ENCODE measurements at regions not wholly inside any gene's neighbourhood (a gene's known extent, or its start where the extent isn't known, plus 50 kb on each side); places are given as distances from the start of the nearest gene placed in this dataset.
"Not testable (repeated sequence)": the region's sequence is repeated elsewhere in the genome, so short reads cannot be mapped to it uniquely, and the experiment has no call there.

GRCh38 chr5:102688581-102689342, 66.3 kb upstream of the PAM start:
- not testable (repeated sequence) for DNase-seq (ENCODE audit: low spot score); H3K36me3 ChIP-seq (ENCODE audit: insufficient read depth); H3K4me3 Mint-ChIP-seq; H3K4me3 ChIP-seq; H3K4me2 ChIP-seq; H3K27me3 Mint-ChIP-seq (ENCODE audit: insufficient read depth, low read depth, poor library complexity); H3K79me2 ChIP-seq (replicated peaks; ENCODE audit: insufficient read depth); H3K27ac Mint-ChIP-seq; H3F3A ChIP-seq (replicated peaks; ENCODE audit: low read depth); H3K4me1 ChIP-seq (ENCODE audit: insufficient read depth); H2AFZ ChIP-seq; H3K9me2 ChIP-seq (ENCODE audit: insufficient read depth); ATAC-seq; H4K20me1 ChIP-seq (replicated peaks; ENCODE audit: insufficient read depth); H3K27ac ChIP-seq (ENCODE audit: low read depth); H3K27me3 ChIP-seq (ENCODE audit: insufficient read depth); H3K4me1 Mint-ChIP-seq
- peaks cover 23% of the 10 kb centered on the region for H3K36me3 Mint-ChIP-seq (ENCODE audit: low read depth)
- H3K9me3 Mint-ChIP-seq, result peaks cover 43% of the 10 kb centered on the region

DNA sequence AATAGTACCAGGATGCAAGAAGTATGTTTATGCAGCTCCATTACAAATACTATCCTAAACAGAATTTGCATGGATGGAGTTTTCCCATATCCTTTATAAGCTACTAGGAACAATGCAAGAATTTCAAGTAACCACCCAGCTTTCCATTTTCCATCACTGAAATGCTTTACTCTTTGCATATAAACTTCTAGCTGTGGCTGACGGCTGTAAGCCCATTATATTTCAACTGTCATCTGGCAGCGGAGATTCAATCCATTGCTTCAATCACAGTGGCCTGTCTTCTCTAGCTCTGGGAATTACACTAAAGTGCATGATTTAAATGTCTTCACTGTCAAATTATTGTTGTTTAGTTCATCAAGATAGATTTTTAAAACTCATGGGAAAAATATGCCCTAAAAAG, 64.2 kb upstream of the PAM start:
- no peaks in the 10 kb centered on the region for H3K27me3 Mint-ChIP-seq (ENCODE audit: insufficient read depth, low read depth, poor library complexity)
- H3K4me1 Mint-ChIP-seq, result no peaks in the 10 kb centered on the region
- peaks cover 43% of the 10 kb centered on the region for H3K9me3 Mint-ChIP-seq
- no peaks in the 10 kb centered on the region for H3F3A ChIP-seq (replicated peaks; ENCODE audit: low read depth)
- no peak overlapping the region for H3K27ac ChIP-seq (ENCODE audit: low read depth)
- DNase-seq (ENCODE audit: low spot score) (no peak), ATAC-seq (no peak)
- no peak overlapping the region for H3K4me2 ChIP-seq
- H4K20me1 ChIP-seq (replicated peaks; ENCODE audit: insufficient read depth), result no peaks in the 10 kb centered on the region
- no peaks in the 10 kb centered on the region for H3K27me3 ChIP-seq (ENCODE audit: insufficient read depth)
- TF ChIP-seq ZNF114 (CRISPR knock-in tag; IDR thresholded peaks at IDR 0.05), result no peak
- no peak for TF ChIP-seq EZH2phosphoT487 (IDR thresholded peaks at IDR 0.05; ENCODE audit: unreplicated experiment)
- no peak for TF ChIP-seq REST (IDR thresholded peaks at IDR 0.05; ENCODE audit: unreplicated experiment)
- TF ChIP-seq ZNF462 (CRISPR knock-in tag; IDR thresholded peaks at IDR 0.05), result no peak
- H3K4me3 ChIP-seq, result no peak overlapping the region
- H3K4me1 ChIP-seq (ENCODE audit: insufficient read depth), result no peaks in the 10 kb centered on the region
- no peaks in the 10 kb centered on the region for H3K79me2 ChIP-seq (replicated peaks; ENCODE audit: insufficient read depth)
- H3K36me3 ChIP-seq (ENCODE audit: insufficient read depth), result no peaks in the 10 kb centered on the region
- H2AFZ ChIP-seq, result no peak overlapping the region
- no peak overlapping the region for H3K4me3 Mint-ChIP-seq
- H3K36me3 Mint-ChIP-seq (ENCODE audit: low read depth), result peaks cover 23% of the 10 kb centered on the region
- H3K9me2 ChIP-seq (ENCODE audit: insufficient read depth), result no peaks in the 10 kb centered on the region; the same call in 1 of the 2 replicates
- no peak overlapping the region for H3K27ac Mint-ChIP-seq
